Liver (tissue), 8 donors: ENCODE measurements at regions not wholly inside any gene's neighbourhood (a gene's known extent, or its start where the extent isn't known, plus 50 kb on each side); places are given as distances from the start of the nearest gene placed in this dataset.

Experiments
- DNase-seq: peaks from one replicate; pipeline ENCODE4 v3.0.0-alpha.2; 2017; ENCODE audit warnings: low spot score
- H3K27ac ChIP-seq, 2 donors: one replicate each; pipeline ENCODE4 v1.7.0; 2013; ENCODE audit warnings: inconsistent platforms in 2 of 2, low read length in 2 of 2, control low read depth in 1 of 2, low read depth in 1 of 2, mild to moderate bottlenecking in 1 of 2
- H3K27me3 ChIP-seq, 4 donors: one replicate each; pipeline versions ENCODE4 v1.6.1 to v1.7.0; 2013; ENCODE audit warnings: low read length in 3 of 4, inconsistent platforms in 1 of 4, mild to moderate bottlenecking in 1 of 4, moderate library complexity in 1 of 4; ENCODE audit not compliant: control insufficient read depth in 4 of 4, insufficient read depth in 4 of 4
- H3K36me3 ChIP-seq, 4 donors: one replicate each; pipeline versions ENCODE4 v1.6.1 to v1.7.0; 2013; ENCODE audit warnings: low read length in 3 of 4, mild to moderate bottlenecking in 3 of 4, low read depth in 1 of 4, moderate library complexity in 1 of 4; ENCODE audit not compliant: control insufficient read depth in 4 of 4, insufficient read depth in 3 of 4
- H3K4me1 ChIP-seq, 4 donors: one replicate each; pipeline versions ENCODE4 v1.6.1 to v1.7.0; 2013; ENCODE audit warnings: low read length in 3 of 4, mild to moderate bottlenecking in 3 of 4, moderate library complexity in 1 of 4; ENCODE audit not compliant: control insufficient read depth in 4 of 4, insufficient read depth in 4 of 4
- H3K4me3 ChIP-seq, 3 donors: one replicate each; pipeline versions ENCODE4 v1.6.1 to v1.7.0; 2013; ENCODE audit warnings: low read length in 3 of 3, control low read depth in 1 of 3, low read depth in 1 of 3, mild to moderate bottlenecking in 1 of 3
- H3K9ac ChIP-seq, 2 donors: one replicate each; pipeline ENCODE4 v1.7.0; 2013; ENCODE audit warnings: low read length in 2 of 2, mild to moderate bottlenecking in 2 of 2, moderate library complexity in 2 of 2, control low read depth in 1 of 2, low read depth in 1 of 2
- H3K9me3 ChIP-seq, 4 donors: one replicate each; pipeline versions ENCODE4 v1.6.1 to v1.7.0; 2013; ENCODE audit warnings: low read length in 3 of 4; ENCODE audit not compliant: control insufficient read depth in 4 of 4
- EGR1 ChIP-seq, 2 donors: IDR thresholded peaks; 2 replicates each; pipeline ENCODE4 v1.6.1; 2016 to 2018; ENCODE audit warnings: antibody characterized with exemption in 2 of 2, low read depth in 2 of 2
- FOXA1 ChIP-seq: IDR thresholded peaks from 2 replicates; pipeline ENCODE4 v1.6.1; 2016; ENCODE audit warnings: antibody characterized with exemption
- FOXA2 ChIP-seq: IDR thresholded peaks from 2 replicates; pipeline ENCODE4 v1.6.1; 2016; ENCODE audit warnings: antibody characterized with exemption
- GABPA ChIP-seq, 2 donors: IDR thresholded peaks in 1 of 2; conservative IDR thresholded peaks in 1 of 2; 2 replicates each; pipeline ENCODE4 v1.6.1; 2016; ENCODE audit warnings: antibody characterized with exemption in 2 of 2, mild to moderate bottlenecking in 1 of 2, moderate library complexity in 1 of 2
- HNF4A ChIP-seq, 2 donors: conservative IDR thresholded peaks; 2 replicates each; pipeline ENCODE4 v1.6.1; 2016; ENCODE audit warnings: antibody characterized with exemption in 2 of 2, mild to moderate bottlenecking in 2 of 2
- HNF4G ChIP-seq: IDR thresholded peaks from 2 replicates; pipeline ENCODE4 v1.6.1; 2016; ENCODE audit warnings: antibody characterized with exemption
- JUND ChIP-seq, 2 donors: IDR thresholded peaks; 2 replicates each; pipeline ENCODE4 v1.6.1; 2016; ENCODE audit warnings: antibody characterized with exemption in 2 of 2
- RAD21 ChIP-seq, 2 donors: IDR thresholded peaks; 2 replicates each; pipeline ENCODE4 v1.6.1; 2016; ENCODE audit warnings: antibody characterized with exemption in 2 of 2, mild to moderate bottlenecking in 2 of 2
- RXRA ChIP-seq, 2 donors: IDR thresholded peaks; 2 replicates each; pipeline ENCODE4 v1.6.1; 2017 to 2018; ENCODE audit warnings: antibody characterized with exemption in 2 of 2, mild to moderate bottlenecking in 1 of 2
- SP1 ChIP-seq: IDR thresholded peaks from 2 replicates; pipeline ENCODE4 v1.6.1; 2018; ENCODE audit warnings: antibody characterized with exemption, mild to moderate bottlenecking
- TAF1 ChIP-seq: conservative IDR thresholded peaks from 2 replicates; pipeline ENCODE4 v1.6.1; 2016; ENCODE audit warnings: antibody characterized with exemption, mild to moderate bottlenecking
- YY1 ChIP-seq: IDR thresholded peaks from 2 replicates; pipeline ENCODE4 v1.6.1; 2016; ENCODE audit warnings: antibody characterized with exemption, mild to moderate bottlenecking
- WGBS: extraction: QIAGEN DNeasy Blood & Tissue Kit; methylation state at CpG from one replicate; pipeline ENCODE4 v1.1.7; 2013; 5-methylcytosine and 5-hydroxymethylcytosine counted together
- TF ChIP-seq, protein P1 (sequence below): IDR thresholded peaks from 2 replicates; pipeline ENCODE4 v1.6.1; 2016; ENCODE audit warnings: antibody characterized with exemption
- TF ChIP-seq, protein P2 (sequence below): IDR thresholded peaks from 2 replicates; pipeline ENCODE4 v1.6.1; 2016; ENCODE audit warnings: antibody characterized with exemption, mild to moderate bottlenecking
- TF ChIP-seq, protein P3 (sequence below): IDR thresholded peaks from 2 replicates; pipeline ENCODE4 v1.6.1; 2016; ENCODE audit warnings: antibody characterized with exemption
- TF ChIP-seq, protein P4 (sequence below): IDR thresholded peaks from 2 replicates; pipeline ENCODE4 v1.6.1; 2016; ENCODE audit warnings: antibody characterized with exemption
- TF ChIP-seq, protein P5 (sequence below): fragments of 150-350 bp; IDR thresholded peaks from 2 replicates; pipeline ENCODE4 v1.5.1; 2017; ENCODE audit warnings: improper control_type of control experiment, low read depth, low read length; ENCODE audit not compliant: missing input control
- donor health status: healthy.
- donor health status: healthy.
- donor health status: healthy.
- donor health status: healthy.
- donor health status: healthy.

DNA sequence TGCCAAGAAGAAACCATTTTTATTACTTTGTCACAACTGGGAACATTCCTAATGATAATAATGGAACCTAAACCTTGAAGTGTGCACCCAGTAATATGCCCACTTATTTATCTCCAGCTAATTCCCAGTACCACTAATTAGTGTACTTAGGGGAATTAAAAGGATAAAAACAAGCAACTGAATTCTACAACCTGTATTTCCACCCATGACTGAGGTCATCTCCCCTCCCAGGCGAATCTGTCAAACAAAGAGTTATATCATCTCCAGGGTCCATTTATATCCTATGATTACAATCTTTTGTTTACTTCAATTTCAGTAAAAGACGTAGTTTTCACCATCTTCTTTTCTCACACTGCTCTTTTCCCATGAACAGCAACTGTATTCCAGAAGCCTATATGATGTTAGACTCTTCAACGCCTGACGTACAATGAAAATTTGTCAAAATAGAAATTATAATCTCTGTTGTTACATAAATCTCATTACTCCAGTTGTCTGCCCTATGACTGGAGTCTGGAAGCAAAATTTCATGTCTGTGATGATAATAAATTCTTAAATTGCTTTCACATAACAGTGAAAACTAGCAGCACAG is 177.6 kb downstream of the GOLIM4 start (continued):
- TF ChIP-seq, protein P1, sequence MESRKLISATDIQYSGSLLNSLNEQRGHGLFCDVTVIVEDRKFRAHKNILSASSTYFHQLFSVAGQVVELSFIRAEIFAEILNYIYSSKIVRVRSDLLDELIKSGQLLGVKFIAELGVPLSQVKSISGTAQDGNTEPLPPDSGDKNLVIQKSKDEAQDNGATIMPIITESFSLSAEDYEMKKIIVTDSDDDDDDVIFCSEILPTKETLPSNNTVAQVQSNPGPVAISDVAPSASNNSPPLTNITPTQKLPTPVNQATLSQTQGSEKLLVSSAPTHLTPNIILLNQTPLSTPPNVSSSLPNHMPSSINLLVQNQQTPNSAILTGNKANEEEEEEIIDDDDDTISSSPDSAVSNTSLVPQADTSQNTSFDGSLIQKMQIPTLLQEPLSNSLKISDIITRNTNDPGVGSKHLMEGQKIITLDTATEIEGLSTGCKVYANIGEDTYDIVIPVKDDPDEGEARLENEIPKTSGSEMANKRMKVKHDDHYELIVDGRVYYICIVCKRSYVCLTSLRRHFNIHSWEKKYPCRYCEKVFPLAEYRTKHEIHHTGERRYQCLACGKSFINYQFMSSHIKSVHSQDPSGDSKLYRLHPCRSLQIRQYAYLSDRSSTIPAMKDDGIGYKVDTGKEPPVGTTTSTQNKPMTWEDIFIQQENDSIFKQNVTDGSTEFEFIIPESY = no peak

DNA sequence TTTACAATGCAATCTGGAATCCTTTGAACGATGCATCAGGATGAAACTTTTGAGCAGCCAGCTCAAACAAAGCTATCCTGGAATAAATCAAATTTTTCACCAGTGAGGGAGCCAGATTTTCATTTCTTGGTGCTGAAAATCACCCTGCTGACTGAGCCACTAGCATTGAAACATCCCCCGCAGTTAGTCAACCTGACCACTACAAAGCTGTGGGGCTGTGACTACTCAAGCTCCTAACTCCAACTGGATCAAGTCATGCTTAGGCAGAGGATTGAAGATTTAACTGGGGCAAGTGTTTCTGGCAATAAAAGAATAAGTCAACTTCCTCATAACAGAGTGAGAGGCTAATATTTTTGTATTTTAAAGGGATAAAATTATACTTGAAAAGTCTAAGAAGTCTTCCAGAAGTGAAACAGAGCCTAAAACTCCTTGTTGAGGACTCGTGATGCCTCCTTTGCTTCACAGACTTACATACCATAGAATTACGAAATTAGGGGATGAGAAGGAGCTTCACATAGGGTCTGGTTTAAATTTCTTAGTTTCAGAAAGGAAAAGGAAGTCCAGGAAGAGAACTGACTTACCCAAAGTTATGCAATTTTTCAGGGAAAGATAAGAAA is 177.8 kb downstream of the SERPINI1 start:
- Histone ChIP-seq H3K4me1 (no peaks in the 10 kb centered on the region), H3K27ac (no peak overlapping the region), H3K27me3 (no peaks in the 10 kb centered on the region), H3K36me3 (no peaks in the 10 kb centered on the region), H3K9me3 (no peaks in the 10 kb centered on the region), H3K9ac (no peak overlapping the region), H3K4me3 (no peak overlapping the region)
- 65% methylated on average over 4 of the region's 4 CpGs for WGBS
- no peak for DNase-seq
- TF ChIP-seq HNF4A (conservative IDR thresholded peaks at IDR 0.05) = no peak
- TF ChIP-seq, protein P2, sequence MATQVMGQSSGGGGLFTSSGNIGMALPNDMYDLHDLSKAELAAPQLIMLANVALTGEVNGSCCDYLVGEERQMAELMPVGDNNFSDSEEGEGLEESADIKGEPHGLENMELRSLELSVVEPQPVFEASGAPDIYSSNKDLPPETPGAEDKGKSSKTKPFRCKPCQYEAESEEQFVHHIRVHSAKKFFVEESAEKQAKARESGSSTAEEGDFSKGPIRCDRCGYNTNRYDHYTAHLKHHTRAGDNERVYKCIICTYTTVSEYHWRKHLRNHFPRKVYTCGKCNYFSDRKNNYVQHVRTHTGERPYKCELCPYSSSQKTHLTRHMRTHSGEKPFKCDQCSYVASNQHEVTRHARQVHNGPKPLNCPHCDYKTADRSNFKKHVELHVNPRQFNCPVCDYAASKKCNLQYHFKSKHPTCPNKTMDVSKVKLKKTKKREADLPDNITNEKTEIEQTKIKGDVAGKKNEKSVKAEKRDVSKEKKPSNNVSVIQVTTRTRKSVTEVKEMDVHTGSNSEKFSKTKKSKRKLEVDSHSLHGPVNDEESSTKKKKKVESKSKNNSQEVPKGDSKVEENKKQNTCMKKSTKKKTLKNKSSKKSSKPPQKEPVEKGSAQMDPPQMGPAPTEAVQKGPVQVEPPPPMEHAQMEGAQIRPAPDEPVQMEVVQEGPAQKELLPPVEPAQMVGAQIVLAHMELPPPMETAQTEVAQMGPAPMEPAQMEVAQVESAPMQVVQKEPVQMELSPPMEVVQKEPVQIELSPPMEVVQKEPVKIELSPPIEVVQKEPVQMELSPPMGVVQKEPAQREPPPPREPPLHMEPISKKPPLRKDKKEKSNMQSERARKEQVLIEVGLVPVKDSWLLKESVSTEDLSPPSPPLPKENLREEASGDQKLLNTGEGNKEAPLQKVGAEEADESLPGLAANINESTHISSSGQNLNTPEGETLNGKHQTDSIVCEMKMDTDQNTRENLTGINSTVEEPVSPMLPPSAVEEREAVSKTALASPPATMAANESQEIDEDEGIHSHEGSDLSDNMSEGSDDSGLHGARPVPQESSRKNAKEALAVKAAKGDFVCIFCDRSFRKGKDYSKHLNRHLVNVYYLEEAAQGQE = no peak
- no peak for TF ChIP-seq JUND (IDR thresholded peaks at IDR 0.05)

DNA sequence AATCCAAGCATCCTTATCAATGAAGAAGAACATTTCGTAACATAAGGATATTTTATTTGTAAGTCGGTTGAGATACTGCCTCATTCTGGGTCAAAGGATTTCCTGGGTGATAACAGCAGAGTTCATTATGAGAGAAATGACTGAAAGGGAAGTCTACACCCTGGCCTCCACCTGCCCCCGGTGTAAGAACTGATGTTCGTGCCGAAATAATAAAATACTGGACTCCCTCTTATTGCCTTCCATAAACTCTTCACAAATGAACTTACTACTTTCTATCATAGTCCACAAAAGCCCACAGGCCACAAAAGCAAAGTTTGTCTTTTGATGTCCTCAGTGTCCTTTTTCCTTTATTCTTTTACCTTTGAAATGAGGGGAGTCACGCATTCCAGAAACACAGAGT is 174.4 kb downstream of the SERPINI1 start:
- no peak for DNase-seq
- H3K36me3 ChIP-seq = no peaks in the 10 kb centered on the region
- H3K4me3 ChIP-seq = no peak overlapping the region
- 78% methylated on average over 6 of the region's 6 CpGs for WGBS
- H3K9me3 ChIP-seq = no peaks in the 10 kb centered on the region
- H3K27ac ChIP-seq = no peak overlapping the region
- H3K27me3 ChIP-seq = peaks cover 0 to 6% (median 0%) of the 10 kb centered on the region in 4 donors
- no peaks in the 10 kb centered on the region for H3K4me1 ChIP-seq
- no peak overlapping the region for H3K9ac ChIP-seq
- TF ChIP-seq FOXA2 (no peak), HNF4G (no peak), RAD21 (IDR thresholded peaks at IDR 0.05) (no peak), RXRA (IDR thresholded peaks at IDR 0.05) (no peak), SP1 (no peak), JUND (IDR thresholded peaks at IDR 0.05) (no peak), TAF1 (no peak), YY1 (no peak), HNF4A (conservative IDR thresholded peaks at IDR 0.05) (no peak), FOXA1 (no peak), EGR1 (IDR thresholded peaks at IDR 0.05; ENCODE audit: low read depth in 2 of 2) (no peak), GABPA (IDR thresholded peaks at IDR 0.05 in 1 of 2, conservative IDR thresholded peaks at IDR 0.05 in 1 of 2) (no peak)
- TF ChIP-seq, protein P2 = no peak
- TF ChIP-seq, protein P3, sequence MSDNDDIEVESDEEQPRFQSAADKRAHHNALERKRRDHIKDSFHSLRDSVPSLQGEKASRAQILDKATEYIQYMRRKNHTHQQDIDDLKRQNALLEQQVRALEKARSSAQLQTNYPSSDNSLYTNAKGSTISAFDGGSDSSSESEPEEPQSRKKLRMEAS = no peak
- TF ChIP-seq, protein P4, sequence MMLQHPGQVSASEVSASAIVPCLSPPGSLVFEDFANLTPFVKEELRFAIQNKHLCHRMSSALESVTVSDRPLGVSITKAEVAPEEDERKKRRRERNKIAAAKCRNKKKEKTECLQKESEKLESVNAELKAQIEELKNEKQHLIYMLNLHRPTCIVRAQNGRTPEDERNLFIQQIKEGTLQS = no peak
- TF ChIP-seq, protein P5, sequence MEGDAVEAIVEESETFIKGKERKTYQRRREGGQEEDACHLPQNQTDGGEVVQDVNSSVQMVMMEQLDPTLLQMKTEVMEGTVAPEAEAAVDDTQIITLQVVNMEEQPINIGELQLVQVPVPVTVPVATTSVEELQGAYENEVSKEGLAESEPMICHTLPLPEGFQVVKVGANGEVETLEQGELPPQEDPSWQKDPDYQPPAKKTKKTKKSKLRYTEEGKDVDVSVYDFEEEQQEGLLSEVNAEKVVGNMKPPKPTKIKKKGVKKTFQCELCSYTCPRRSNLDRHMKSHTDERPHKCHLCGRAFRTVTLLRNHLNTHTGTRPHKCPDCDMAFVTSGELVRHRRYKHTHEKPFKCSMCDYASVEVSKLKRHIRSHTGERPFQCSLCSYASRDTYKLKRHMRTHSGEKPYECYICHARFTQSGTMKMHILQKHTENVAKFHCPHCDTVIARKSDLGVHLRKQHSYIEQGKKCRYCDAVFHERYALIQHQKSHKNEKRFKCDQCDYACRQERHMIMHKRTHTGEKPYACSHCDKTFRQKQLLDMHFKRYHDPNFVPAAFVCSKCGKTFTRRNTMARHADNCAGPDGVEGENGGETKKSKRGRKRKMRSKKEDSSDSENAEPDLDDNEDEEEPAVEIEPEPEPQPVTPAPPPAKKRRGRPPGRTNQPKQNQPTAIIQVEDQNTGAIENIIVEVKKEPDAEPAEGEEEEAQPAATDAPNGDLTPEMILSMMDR = no peak
